SK-N-MC (cell line): ENCODE measurements at regions not wholly inside any gene's neighbourhood (a gene's known extent, or its start where the extent isn't known, plus 50 kb on each side); places are given as distances from the start of the nearest gene placed in this dataset.
A peak's percentile ranks its signal among the peaks of the same experiment; 100 is the strongest.

Experiments
- DNase-seq: peaks from one replicate; pipeline ENCODE4 v3.0.0-alpha.2; 2011; ENCODE audit warnings: low read depth, low spot score
- H3K27ac ChIP-seq: fragments of 200-600 bp; sonication (generic); 2 replicates; pipeline ENCODE4 v1.5.1; 2016; ENCODE audit warnings: mixed run types
- H3K36me3 ChIP-seq: fragments of 200-600 bp; sonication (generic); 2 replicates; pipeline ENCODE4 v1.6.1; 2017; ENCODE audit warnings: antibody characterized with exemption, low read length, mixed read lengths; ENCODE audit not compliant: insufficient read depth
- H3K4me3 ChIP-seq: fragments of 200-600 bp; sonication (generic); 2 replicates; pipeline ENCODE4 v1.5.1; 2016
- H3K9ac ChIP-seq: fragments of 200-600 bp; sonication (generic); 2 replicates; pipeline ENCODE4 v1.8.0; 2017; ENCODE audit warnings: mixed run types, mixed read lengths; ENCODE audit not compliant: insufficient read length
- H3K9me3 ChIP-seq: fragments of 200-600 bp; sonication (generic); 2 replicates; pipeline ENCODE4 v1.6.1; 2017; ENCODE audit warnings: low read depth, mild to moderate bottlenecking, antibody characterized with exemption, low read length, moderate library complexity, mixed read lengths
- EZH2 ChIP-seq: fragments of 200-600 bp; sonication (generic); IDR thresholded peaks from one replicate; pipeline ENCODE4 v1.6.1; 2017; ENCODE audit warnings: antibody characterized with exemption
- FOXP2 ChIP-seq: optimal IDR thresholded peaks from 2 replicates; pipeline ENCODE3; 2011; ENCODE audit warnings: mild to moderate bottlenecking, moderate library complexity; ENCODE audit not compliant: insufficient read depth; ENCODE audit errors: extremely low read length, control extremely low read depth
- POLR2AphosphoS5 ChIP-seq: IDR thresholded peaks from 2 replicates; pipeline ENCODE4 v1.6.1; 2012; ENCODE audit warnings: mild to moderate bottlenecking, low read depth, low read length, borderline replicate concordance

DNA sequence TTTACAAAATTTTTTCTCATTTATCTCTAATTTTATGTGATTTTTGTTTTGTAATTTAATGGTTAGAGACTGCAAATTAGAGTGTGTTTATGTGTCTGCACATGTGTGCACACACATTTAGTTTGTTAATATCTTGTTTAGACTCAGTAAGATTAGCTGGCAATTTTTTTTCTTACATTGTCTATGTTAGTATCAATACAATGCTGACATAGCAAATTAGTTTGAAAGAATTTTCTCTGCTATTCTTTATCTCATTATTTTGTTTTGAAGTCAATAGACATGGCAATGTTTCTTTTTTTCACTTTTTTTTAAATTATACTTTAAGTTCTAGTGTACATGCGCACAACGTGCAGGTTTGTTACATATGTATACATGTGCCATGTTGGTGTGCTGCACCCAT lies 1155.0 kb downstream of the ZPLD1 start:
- H3K36me3 ChIP-seq = no peaks in the 10 kb centered on the region
- no peak for DNase-seq
- no peak overlapping the region for H3K27ac ChIP-seq
- no peak overlapping the region for H3K9ac ChIP-seq
- no peaks in the 10 kb centered on the region for H3K9me3 ChIP-seq
- TF ChIP-seq FOXP2 (no peak), POLR2AphosphoS5 (no peak), EZH2 (no peak)
- no peak overlapping the region for H3K4me3 ChIP-seq

DNA sequence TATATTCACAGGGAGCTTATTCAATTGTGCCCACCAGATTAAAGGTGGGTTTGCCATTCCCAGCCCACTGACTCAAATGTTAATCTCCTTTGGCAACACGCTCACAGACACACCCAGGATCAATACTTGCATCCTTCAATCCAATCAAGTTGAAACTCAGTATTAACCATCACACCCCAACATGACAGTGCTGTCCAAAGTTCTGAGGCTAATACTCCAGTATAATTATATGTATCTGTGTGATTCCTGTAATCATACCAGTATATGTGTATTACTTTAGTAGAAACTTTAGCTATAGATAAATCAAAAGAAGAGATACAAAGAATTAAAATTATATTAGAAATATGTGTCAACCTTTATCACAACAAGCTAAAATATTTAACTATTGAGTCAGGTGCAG lies 1166.0 kb downstream of the ZPLD1 start:
- no peak for DNase-seq
- Histone ChIP-seq H3K36me3 (no peaks in the 10 kb centered on the region), H3K4me3 (no peak overlapping the region), H3K9ac (no peak overlapping the region), H3K27ac (no peak overlapping the region), H3K9me3 (no peaks in the 10 kb centered on the region)
- no peak for TF ChIP-seq POLR2AphosphoS5
- TF ChIP-seq EZH2 = no peak
- TF ChIP-seq FOXP2 = no peak

DNA sequence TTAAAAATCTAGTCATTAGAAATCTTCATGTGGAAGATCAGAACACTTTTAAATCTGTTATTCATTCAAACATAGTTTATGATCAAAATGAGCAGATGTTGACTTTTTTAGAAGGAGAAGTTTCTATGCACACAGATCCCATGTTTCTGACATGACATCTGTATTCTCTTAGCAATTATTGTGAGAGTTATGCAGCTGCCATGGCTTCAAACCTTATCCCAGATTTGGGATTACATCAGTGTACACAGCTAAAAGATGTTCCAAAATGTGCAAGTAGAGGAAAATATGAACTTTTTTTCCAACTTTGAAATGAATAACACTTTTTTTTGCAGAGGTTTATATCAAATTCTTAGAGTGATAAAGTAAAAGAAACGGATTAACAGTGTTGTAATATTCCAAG lies 1166.9 kb downstream of the ZPLD1 start:
- Histone ChIP-seq H3K27ac (no peak overlapping the region), H3K36me3 (no peaks in the 10 kb centered on the region), H3K9me3 (no peaks in the 10 kb centered on the region), H3K4me3 (no peak overlapping the region), H3K9ac (no peak overlapping the region)
- DNase-seq = no peak
- no peak for TF ChIP-seq FOXP2

DNA sequence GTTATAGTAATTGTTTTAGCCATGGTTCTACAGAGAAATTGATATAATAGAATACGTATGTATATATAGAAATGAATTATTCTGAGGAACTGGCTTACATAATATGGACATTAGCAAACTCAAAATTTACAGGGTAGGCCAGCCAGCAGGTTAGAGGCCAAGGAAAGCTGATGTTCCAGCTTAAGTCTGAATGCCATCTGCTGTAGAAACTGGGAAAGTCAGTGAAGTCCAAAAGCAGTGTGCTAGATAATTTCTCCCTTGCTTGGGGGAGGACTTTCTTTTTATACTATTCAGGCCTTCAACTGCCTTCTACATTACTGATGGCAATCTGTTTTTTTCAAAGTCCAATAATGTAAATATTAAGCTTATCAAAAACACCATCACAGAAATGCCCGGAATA lies 1174.7 kb downstream of the ZPLD1 start:
- Histone ChIP-seq H3K27ac (no peak overlapping the region), H3K9ac (no peak overlapping the region), H3K4me3 (no peak overlapping the region), H3K36me3 (no peaks in the 10 kb centered on the region), H3K9me3 (no peaks in the 10 kb centered on the region)
- no peak for DNase-seq
- no peak for TF ChIP-seq POLR2AphosphoS5
- no peak for TF ChIP-seq FOXP2
- TF ChIP-seq EZH2 = no peak

DNA sequence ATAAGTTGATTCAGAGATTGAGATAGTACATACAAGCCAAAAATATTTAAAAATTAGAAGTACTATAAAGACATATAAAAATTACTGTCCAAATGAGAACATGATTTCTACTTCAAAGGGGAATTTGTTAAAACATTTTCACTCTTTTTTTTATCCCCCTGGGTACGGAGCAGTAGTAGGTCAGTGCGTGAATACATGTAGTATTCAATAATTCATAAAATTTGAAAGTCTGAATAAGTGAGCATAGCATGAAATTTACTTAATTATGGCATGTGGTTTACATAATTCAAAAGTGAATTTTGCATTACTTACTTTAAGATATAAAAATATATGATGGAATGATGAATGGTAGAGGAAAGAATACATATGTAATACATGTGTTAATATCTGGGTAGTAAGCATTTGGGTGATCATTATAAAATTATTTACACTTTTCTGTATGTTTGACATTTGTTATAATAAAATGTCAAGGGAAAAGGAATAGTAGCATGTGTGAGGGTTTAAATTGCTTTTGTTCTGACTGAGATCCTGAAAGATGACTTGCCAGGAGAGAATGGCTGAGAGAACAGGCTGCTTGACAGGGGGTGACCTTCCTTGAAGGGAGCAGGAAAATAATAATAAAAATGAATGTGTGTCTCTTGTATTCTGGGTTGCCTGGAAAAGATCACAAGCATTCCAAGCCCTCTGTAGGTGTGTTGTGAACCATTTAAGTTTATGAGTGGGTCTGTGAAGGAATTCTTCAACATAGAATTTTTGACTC lies 1178.8 kb downstream of the ZPLD1 start:
- Histone ChIP-seq H3K27ac (peak overlapping the region; percentile 25; the same call in 1 of the 2 replicates), H3K9me3 (no peaks in the 10 kb centered on the region), H3K36me3 (no peaks in the 10 kb centered on the region), H3K9ac (no peak overlapping the region), H3K4me3 (no peak overlapping the region)
- TF ChIP-seq EZH2 (no peak), FOXP2 (no peak), POLR2AphosphoS5 (no peak)
- no peak for DNase-seq

DNA sequence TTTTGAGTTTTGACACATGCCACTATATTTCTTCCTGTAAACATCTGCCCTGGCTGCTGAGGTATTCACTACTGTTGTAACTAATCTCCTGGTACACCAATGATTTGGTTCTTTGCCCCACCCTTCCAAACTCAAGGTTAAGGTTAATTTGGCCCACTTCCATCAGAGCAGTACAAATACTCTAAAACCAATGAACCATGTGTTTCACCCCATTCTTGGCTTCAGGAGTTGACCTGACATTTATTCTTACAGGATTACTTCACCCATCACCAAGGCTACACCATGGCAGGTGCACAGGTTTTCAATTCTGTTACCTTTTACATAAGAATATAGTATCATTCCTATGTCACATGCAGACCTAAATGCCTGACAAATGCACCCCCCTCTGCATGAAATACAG lies 1179.9 kb downstream of the ZPLD1 start:
- no peak for TF ChIP-seq EZH2
- TF ChIP-seq POLR2AphosphoS5 = no peak
- no peak for TF ChIP-seq FOXP2
- H3K4me3 ChIP-seq = no peak overlapping the region
- no peaks in the 10 kb centered on the region for H3K9me3 ChIP-seq
- no peak overlapping the region for H3K27ac ChIP-seq
- no peak overlapping the region for H3K9ac ChIP-seq
- DNase-seq = no peak
- H3K36me3 ChIP-seq = no peaks in the 10 kb centered on the region

DNA sequence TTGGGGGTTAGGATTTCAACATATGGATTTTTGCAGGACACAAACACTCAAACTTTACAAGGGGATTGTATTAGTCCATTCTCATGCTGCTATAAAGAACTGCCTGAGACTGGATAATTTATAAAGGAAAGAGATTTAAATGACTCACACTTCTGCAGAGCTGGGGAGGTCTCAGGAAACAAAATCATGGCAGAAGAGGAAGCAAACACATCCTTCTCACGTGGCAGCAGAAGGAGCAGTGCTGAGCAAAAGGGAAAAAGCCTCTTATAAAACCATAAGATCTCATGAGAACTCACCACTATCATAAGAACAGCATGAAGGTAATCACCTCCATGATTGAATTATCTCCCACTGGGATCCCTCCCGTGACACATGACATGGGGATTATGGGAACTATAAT lies 1183.1 kb downstream of the ZPLD1 start:
- no peak for TF ChIP-seq FOXP2
- no peak for TF ChIP-seq EZH2
- TF ChIP-seq POLR2AphosphoS5 = no peak
- H3K9ac ChIP-seq = no peak overlapping the region
- DNase-seq = no peak
- H3K36me3 ChIP-seq = no peaks in the 10 kb centered on the region
- H3K9me3 ChIP-seq = no peaks in the 10 kb centered on the region
- no peak overlapping the region for H3K27ac ChIP-seq
- no peak overlapping the region for H3K4me3 ChIP-seq

DNA sequence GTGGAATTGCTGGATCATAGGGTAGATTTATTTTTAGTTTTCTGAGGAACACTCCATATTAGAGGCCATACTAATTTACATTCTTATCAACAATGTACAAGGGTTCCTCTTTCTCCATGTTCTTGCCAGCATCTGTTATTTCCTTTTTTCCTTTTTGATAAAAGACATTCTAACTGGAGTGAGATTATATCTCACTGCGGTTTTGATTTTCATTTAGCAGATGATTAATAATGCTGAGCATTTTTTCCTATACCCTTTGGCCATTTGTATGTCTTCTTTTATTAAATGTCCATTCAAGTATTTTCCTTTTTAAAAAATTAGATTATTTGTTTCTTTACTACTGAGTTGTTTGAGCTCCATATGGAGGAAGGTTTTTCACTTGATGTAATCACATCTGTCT lies 1189.5 kb downstream of the ZPLD1 start:
- Histone ChIP-seq H3K27ac (no peak overlapping the region), H3K9me3 (no peaks in the 10 kb centered on the region; the same call in 1 of the 2 replicates), H3K4me3 (no peak overlapping the region), H3K36me3 (no peaks in the 10 kb centered on the region), H3K9ac (no peak overlapping the region)
- no peak for TF ChIP-seq EZH2
- TF ChIP-seq FOXP2 = no peak
- TF ChIP-seq POLR2AphosphoS5 = no peak
- no peak for DNase-seq

DNA sequence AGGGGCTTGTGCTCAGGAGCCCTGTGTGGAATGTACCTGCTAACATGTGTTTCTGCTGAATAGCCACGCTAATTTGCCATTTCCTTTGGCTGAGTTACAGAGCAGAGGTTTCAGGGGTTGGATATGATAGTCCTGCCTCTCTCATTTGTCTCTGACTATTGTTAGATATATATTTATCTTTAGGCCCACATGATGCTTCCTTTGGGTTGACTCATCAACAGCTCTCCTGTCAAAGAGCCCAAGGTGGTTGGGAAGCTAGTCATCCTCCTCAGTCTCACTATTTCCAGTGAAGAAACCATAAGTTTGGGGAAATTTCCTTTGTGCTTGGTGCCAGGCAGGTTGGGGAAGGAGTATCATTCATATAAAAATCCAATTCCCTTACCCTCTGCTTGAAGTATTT lies 1194.6 kb downstream of the ZPLD1 start:
- H3K9ac ChIP-seq = no peak overlapping the region
- no peaks in the 10 kb centered on the region; the same call in 1 of the 2 replicates for H3K9me3 ChIP-seq
- H3K27ac ChIP-seq = no peak overlapping the region
- no peaks in the 10 kb centered on the region for H3K36me3 ChIP-seq
- no peak for TF ChIP-seq POLR2AphosphoS5
- TF ChIP-seq FOXP2 = no peak
- no peak for TF ChIP-seq EZH2
- no peak overlapping the region for H3K4me3 ChIP-seq
- no peak for DNase-seq
